Astrocyte (in vitro differentiated cells and primary cell): ENCODE measurements at regions not wholly inside any gene's neighbourhood (a gene's known extent, or its start where the extent isn't known, plus 50 kb on each side); places are given as distances from the start of the nearest gene placed in this dataset.

ENCODE experiments used
- CTCF ChIP-seq: IDR thresholded peaks from 2 replicates; pipeline ENCODE4 v1.5.1; 2011; ENCODE audit warnings: low read depth, mild to moderate bottlenecking, inconsistent platforms, low read length, moderate library complexity; ENCODE audit not compliant: insufficient read depth
- EZH2 ChIP-seq: IDR thresholded peaks from 2 replicates; pipeline ENCODE4 v1.6.1; 2012; ENCODE audit warnings: mild to moderate bottlenecking, low read length, inconsistent platforms; ENCODE audit not compliant: insufficient read depth

- TF ChIP-seq CTCF (no peak), EZH2 (no peak)
Measured at GRCh38 chr4:122044501-122044900, 92.6 kb upstream of the TRPC3 start.
